Upper lobe of right lung (tissue), 1 donor: ENCODE measurements at regions not wholly inside any gene's neighbourhood (a gene's known extent, or its start where the extent isn't known, plus 50 kb on each side); places are given as distances from the start of the nearest gene placed in this dataset.
A peak's percentile ranks its signal among the peaks of the same experiment; 100 is the strongest.

Experiments
- ATAC-seq: fragments of 200-7000 bp; cut with Tn5 transposase; one replicate; pipeline ENCODE4 v1.9.1; 2020; ENCODE audit warnings: mild to moderate bottlenecking, moderate library complexity
- DNase-seq: peaks from one replicate; pipeline ENCODE4 v3.0.0-alpha.2; 2020
- H3K27ac ChIP-seq: fragments of 200-600 bp; one replicate; pipeline ENCODE4 v1.8.0; 2022
- H3K27me3 ChIP-seq: fragments of 200-600 bp; one replicate; pipeline ENCODE4 v1.8.0; 2022; ENCODE audit warnings: mild to moderate bottlenecking
- H3K36me3 ChIP-seq: fragments of 200-600 bp; one replicate; pipeline ENCODE4 v1.8.0; 2022
- H3K4me1 ChIP-seq: fragments of 200-600 bp; one replicate; pipeline ENCODE4 v1.8.0; 2022
- H3K4me3 ChIP-seq: fragments of 200-600 bp; one replicate; pipeline ENCODE4 v1.8.0; 2022; ENCODE audit warnings: mild to moderate bottlenecking
- H3K9me3 ChIP-seq: fragments of 200-600 bp; one replicate; pipeline ENCODE4 v1.8.0; 2022
- intact Hi-C: fragments of 100-400 bp; cut with DNase I; formaldehyde crosslinking; loops from one replicate; pipeline ENCODE4 v1.11.0; 2022
- TF ChIP-seq, protein P1 (sequence below): fragments of 200-600 bp; IDR thresholded peaks from one replicate; pipeline ENCODE4 v1.8.0; 2022; ENCODE audit warnings: antibody characterized with exemption
- donor health status: DM: no; HTN: yes; CAD: no; lungs with severe emphysema.

DNA sequence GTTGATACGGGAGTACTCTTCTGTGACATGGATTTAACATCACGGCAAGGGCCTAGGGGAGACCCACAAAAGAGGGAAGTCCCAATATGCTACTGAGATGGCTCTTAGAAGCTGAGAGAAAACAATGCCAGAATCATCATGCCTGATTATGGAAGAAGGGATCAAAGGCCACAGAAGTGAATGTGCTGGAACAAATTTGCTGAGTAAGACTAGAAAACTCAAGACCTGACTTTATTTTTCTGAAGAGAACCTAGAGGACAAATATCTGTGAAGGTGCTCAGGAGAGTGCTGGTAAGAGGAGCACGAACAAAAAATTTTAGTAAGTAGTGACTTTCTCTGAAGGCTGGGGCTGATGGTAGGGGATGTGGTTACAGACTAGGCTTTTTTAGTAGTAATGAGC lies 277.0 kb downstream of the ZEB1 start:
- no peaks in the 10 kb centered on the region for H3K4me1 ChIP-seq
- no peak for ATAC-seq
- no peaks in the 10 kb centered on the region for H3K27me3 ChIP-seq
- no peaks in the 10 kb centered on the region for H3K9me3 ChIP-seq
- no peak overlapping the region for H3K27ac ChIP-seq
- DNase-seq, result no peak
- H3K36me3 ChIP-seq, result no peaks in the 10 kb centered on the region
- intact Hi-C loops, result no loop called here
- TF ChIP-seq, protein P1, sequence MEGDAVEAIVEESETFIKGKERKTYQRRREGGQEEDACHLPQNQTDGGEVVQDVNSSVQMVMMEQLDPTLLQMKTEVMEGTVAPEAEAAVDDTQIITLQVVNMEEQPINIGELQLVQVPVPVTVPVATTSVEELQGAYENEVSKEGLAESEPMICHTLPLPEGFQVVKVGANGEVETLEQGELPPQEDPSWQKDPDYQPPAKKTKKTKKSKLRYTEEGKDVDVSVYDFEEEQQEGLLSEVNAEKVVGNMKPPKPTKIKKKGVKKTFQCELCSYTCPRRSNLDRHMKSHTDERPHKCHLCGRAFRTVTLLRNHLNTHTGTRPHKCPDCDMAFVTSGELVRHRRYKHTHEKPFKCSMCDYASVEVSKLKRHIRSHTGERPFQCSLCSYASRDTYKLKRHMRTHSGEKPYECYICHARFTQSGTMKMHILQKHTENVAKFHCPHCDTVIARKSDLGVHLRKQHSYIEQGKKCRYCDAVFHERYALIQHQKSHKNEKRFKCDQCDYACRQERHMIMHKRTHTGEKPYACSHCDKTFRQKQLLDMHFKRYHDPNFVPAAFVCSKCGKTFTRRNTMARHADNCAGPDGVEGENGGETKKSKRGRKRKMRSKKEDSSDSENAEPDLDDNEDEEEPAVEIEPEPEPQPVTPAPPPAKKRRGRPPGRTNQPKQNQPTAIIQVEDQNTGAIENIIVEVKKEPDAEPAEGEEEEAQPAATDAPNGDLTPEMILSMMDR, result no peak
- no peak overlapping the region for H3K4me3 ChIP-seq

DNA sequence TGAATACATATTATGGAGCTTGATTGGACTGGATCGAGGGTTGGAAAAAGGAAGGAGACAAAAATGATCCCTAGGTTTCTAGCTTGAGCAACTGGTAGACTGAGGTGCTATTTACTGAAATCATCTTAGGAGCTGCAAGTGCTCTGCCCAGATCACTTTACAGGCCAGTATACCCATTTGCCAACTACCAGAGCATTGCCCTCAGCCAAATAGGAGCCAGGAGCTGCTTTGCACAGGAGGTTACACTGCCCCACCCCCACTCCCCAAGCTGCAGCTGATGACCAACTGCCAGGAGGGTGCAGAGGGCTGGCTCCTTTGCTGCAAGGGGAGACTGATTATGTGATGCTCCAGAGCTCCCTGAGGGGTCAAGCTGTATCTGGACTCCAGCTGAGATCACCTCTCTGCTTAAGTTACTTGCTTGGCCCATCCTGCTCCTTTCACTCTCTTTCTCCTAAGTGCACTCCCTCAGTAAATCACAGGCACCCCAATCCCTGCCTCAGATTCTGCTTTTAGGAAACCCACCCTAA lies 275.4 kb downstream of the ZEB1 start:
- Histone ChIP-seq H3K36me3 (no peaks in the 10 kb centered on the region), H3K4me3 (no peak overlapping the region), H3K27me3 (no peaks in the 10 kb centered on the region), H3K27ac (no peak overlapping the region), H3K4me1 (no peaks in the 10 kb centered on the region), H3K9me3 (no peaks in the 10 kb centered on the region)
- DNase-seq, result no peak
- TF ChIP-seq, protein P1, result no peak
- intact Hi-C loops, result no loop called here
- no peak for ATAC-seq

DNA sequence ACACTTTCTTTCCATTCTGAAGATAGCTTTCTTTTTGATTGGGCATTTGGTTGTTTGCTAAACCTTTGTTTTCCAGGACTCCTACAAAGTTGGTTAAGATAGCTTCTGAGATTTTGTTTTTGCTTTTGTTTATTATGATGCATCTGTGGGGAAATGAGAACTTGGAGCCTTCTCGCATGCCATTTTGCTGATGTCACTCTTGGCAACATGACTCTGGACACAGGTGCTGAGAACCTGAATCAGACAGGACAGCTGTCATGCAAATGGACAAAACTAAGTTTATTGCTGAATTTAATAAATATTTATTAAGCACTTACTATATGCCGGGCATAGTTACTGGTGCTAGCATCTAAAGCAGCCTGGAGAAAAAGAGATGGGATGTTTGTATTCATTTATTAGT lies 274.1 kb downstream of the ZEB1 start:
- no peak overlapping the region for H3K27ac ChIP-seq
- no peaks in the 10 kb centered on the region for H3K36me3 ChIP-seq
- DNase-seq (no peak), ATAC-seq (no peak)
- no peak overlapping the region for H3K4me3 ChIP-seq
- intact Hi-C loops, result no loop called here
- H3K4me1 ChIP-seq, result no peaks in the 10 kb centered on the region
- H3K9me3 ChIP-seq, result no peaks in the 10 kb centered on the region
- no peaks in the 10 kb centered on the region for H3K27me3 ChIP-seq
- TF ChIP-seq, protein P1, result no peak

DNA sequence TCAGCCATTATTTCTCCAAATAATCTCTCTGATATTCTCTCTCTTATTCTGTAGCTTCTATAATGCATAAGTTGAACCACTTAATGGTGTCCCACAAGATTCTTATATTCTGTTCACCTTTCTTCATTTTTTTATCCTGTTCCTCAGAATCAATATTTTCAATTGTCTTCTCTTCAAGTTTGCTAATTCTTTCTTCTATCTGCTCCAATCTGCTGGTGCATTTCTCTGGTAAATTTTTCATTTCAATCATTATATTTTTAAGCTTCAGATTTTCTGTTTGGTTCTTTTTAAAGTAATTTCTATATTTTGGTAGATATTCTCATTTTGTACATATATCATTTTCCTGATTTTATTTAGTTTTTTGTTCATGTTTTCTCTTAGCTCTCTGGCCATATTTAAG lies 272.6 kb downstream of the ZEB1 start:
- intact Hi-C loops, result no loop called here

DNA sequence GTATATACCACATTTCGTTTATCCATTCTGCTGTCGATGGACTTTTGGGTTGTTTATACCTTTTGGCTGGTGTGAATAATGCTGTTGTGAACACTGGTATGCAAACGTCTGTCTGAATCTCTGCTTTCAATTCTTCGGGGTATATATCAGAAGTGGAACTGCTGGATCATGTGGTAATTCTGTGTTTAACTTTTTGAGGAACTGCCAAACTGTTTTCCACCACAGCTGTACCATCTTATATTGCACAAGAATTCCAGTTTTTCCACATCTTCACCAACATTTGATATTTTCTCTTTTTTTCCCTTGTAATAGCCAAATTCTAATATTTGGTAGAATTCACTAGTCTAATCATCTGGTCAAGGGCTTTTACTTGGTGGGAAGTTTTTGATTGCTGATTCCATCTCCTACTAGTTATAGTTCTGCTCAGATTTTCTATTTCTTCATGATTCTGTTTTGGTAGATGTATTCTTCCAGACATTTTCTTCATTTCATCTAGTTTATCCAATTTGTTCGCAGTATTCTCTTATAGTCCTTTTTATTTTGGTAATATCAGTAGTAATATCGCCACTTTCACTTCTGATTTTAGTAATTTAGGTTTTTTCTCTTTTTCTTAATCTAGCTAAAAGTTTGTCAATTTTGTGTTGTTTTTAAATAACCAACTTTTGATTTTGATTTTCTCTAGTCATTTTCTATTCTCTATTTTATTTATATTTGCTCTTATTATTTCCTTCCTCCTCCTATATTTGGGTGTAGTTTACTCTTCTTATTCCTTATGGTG lies 271.2 kb downstream of the ZEB1 start:
- H3K9me3 ChIP-seq, result no peaks in the 10 kb centered on the region
- intact Hi-C loops, result no loop called here
- DNase-seq (no peak), ATAC-seq (peak; percentile 51)
- H3K4me1 ChIP-seq, result no peaks in the 10 kb centered on the region
- no peak overlapping the region for H3K27ac ChIP-seq
- TF ChIP-seq, protein P1, result no peak
- H3K4me3 ChIP-seq, result no peak overlapping the region
- H3K27me3 ChIP-seq, result no peaks in the 10 kb centered on the region
- no peaks in the 10 kb centered on the region for H3K36me3 ChIP-seq

More for the DNA sequence above, 272.6 kb downstream of the ZEB1 start:
- H3K27ac ChIP-seq, result no peak overlapping the region
- no peaks in the 10 kb centered on the region for H3K4me1 ChIP-seq
- H3K27me3 ChIP-seq, result no peaks in the 10 kb centered on the region
- DNase-seq (no peak), ATAC-seq (no peak)
- no peaks in the 10 kb centered on the region for H3K36me3 ChIP-seq
- no peaks in the 10 kb centered on the region for H3K9me3 ChIP-seq
- no peak overlapping the region for H3K4me3 ChIP-seq
- TF ChIP-seq, protein P1, result no peak
